WTC11 (cell line): ENCODE measurements at regions not wholly inside any gene's neighbourhood (a gene's known extent, or its start where the extent isn't known, plus 50 kb on each side); places are given as distances from the start of the nearest gene placed in this dataset.

Experiments used
- ATAC-seq: fragments of 200-7000 bp; cut with Tn5 transposase; 2 replicates; pipeline ENCODE4 v1.10.0; 2021; ENCODE audit warnings: mild to moderate bottlenecking, moderate library complexity
- CTCF ChIA-PET: fragments of 300-600 bp; sonication (Branson Sonifier 250); formaldehyde crosslinking; loops from one replicate; lab custom pipeline; 2021; ENCODE audit warnings: antibody characterized with exemption; lab: Charles Lee
- POLR2A ChIA-PET: fragments of 350-600 bp; sonication (Branson Sonifier 250); formaldehyde crosslinking; loops from one replicate; lab custom pipeline; 2021; ENCODE audit warnings: antibody characterized with exemption; lab: Charles Lee
- DNase-seq: peaks from one replicate; pipeline ENCODE4 v3.0.0; 2021; ENCODE audit warnings: low spot score
- H3K27ac Mint-ChIP-seq: 2 replicates; pipeline ENCODE4 v1.8.0; 2021; ENCODE audit warnings: mixed read lengths
- H3K27me3 Mint-ChIP-seq: 2 replicates; pipeline ENCODE4 v1.8.0; 2021; ENCODE audit warnings: low read depth, mild to moderate bottlenecking, moderate library complexity, mixed read lengths
- H3K36me3 Mint-ChIP-seq: 2 replicates; pipeline ENCODE4 v1.8.0; 2021; ENCODE audit warnings: mixed read lengths
- H3K4me1 Mint-ChIP-seq: 2 replicates; pipeline ENCODE4 v1.8.0; 2022; ENCODE audit warnings: mixed read lengths
- H3K4me3 Mint-ChIP-seq: 2 replicates; pipeline ENCODE4 v1.8.0; 2021; ENCODE audit warnings: mild to moderate bottlenecking, moderate library complexity, mixed read lengths
- H3K9me3 Mint-ChIP-seq: 2 replicates; pipeline ENCODE4 v1.8.0; 2021; ENCODE audit warnings: mixed read lengths
- CBFB ChIP-seq: sonication (generic); formaldehyde crosslinking; IDR thresholded peaks from 2 replicates; pipeline ENCODE4 v1.8.1; 2022; ENCODE audit warnings: mild to moderate bottlenecking, low read depth, missing genetic modification reagents
- EMX1 ChIP-seq: fragments of 250-450 bp; sonication (Bioruptor Pico); IDR thresholded peaks from 2 replicates; pipeline ENCODE4 v1.8.0; 2021; ENCODE audit warnings: mild to moderate bottlenecking
- JAZF1 ChIP-seq: fragments of 250-450 bp; sonication (Bioruptor Pico); IDR thresholded peaks from 2 replicates; pipeline ENCODE4 v1.9.0; 2021; ENCODE audit warnings: moderate library complexity, mild to moderate bottlenecking, inconsistent platforms
- NFATC4 ChIP-seq: fragments of 250-450 bp; sonication (Bioruptor Pico); IDR thresholded peaks from 2 replicates; pipeline ENCODE4 v1.9.0; 2021; ENCODE audit warnings: mild to moderate bottlenecking
- NFE2L1 ChIP-seq: sonication (generic); formaldehyde crosslinking; IDR thresholded peaks from 2 replicates; pipeline ENCODE4 v1.8.1; 2023; ENCODE audit warnings: missing genetic modification reagents
- OVOL2 ChIP-seq: fragments of 250-450 bp; sonication (Bioruptor Pico); IDR thresholded peaks from 2 replicates; pipeline ENCODE4 v1.9.0; 2021; ENCODE audit warnings: mild to moderate bottlenecking, borderline replicate concordance
- PRRX2 ChIP-seq: fragments of 250-450 bp; sonication (Bioruptor Pico); IDR thresholded peaks from 2 replicates; pipeline ENCODE4 v1.8.0; 2021; ENCODE audit warnings: mild to moderate bottlenecking
- RORB ChIP-seq: fragments of 250-450 bp; sonication (Bioruptor Pico); IDR thresholded peaks from 2 replicates; pipeline ENCODE4 v1.9.0; 2021; ENCODE audit warnings: mild to moderate bottlenecking
- TCF7 ChIP-seq: sonication (generic); formaldehyde crosslinking; IDR thresholded peaks from 2 replicates; pipeline ENCODE4 v1.8.0; 2022; ENCODE audit warnings: mild to moderate bottlenecking, low read depth, missing genetic modification reagents, moderate library complexity
- ZNF121 ChIP-seq: sonication (generic); formaldehyde crosslinking; IDR thresholded peaks from 2 replicates; pipeline ENCODE4 v1.8.0; 2023; ENCODE audit warnings: missing genetic modification reagents
- ZNF138 ChIP-seq: sonication (generic); formaldehyde crosslinking; conservative IDR thresholded peaks from 2 replicates; pipeline ENCODE4 v1.8.1; 2022; ENCODE audit warnings: mild to moderate bottlenecking, moderate library complexity, missing genetic modification reagents
- TF ChIP-seq, protein P1 (sequence below): sonication (generic); formaldehyde crosslinking; IDR thresholded peaks from 2 replicates; pipeline ENCODE4 v1.8.1; 2022; ENCODE audit warnings: missing genetic modification reagents, borderline replicate concordance
- TF ChIP-seq, protein P2 (sequence below): sonication (generic); formaldehyde crosslinking; IDR thresholded peaks from 2 replicates; pipeline ENCODE4 v1.8.0; 2022; ENCODE audit warnings: mild to moderate bottlenecking, missing genetic modification reagents
- TF ChIP-seq, protein P3 (sequence below): sonication (generic); formaldehyde crosslinking; IDR thresholded peaks from 2 replicates; pipeline ENCODE4 v1.8.0; 2022; ENCODE audit warnings: mild to moderate bottlenecking, missing genetic modification reagents
- TF ChIP-seq, protein P4 (sequence below): sonication (generic); formaldehyde crosslinking; IDR thresholded peaks from 2 replicates; pipeline ENCODE4 v1.8.1; 2022; ENCODE audit warnings: low read depth, mild to moderate bottlenecking, moderate library complexity, missing genetic modification reagents, borderline replicate concordance
- TF ChIP-seq, protein P5 (sequence below): sonication (generic); formaldehyde crosslinking; IDR thresholded peaks from 2 replicates; pipeline ENCODE4 v1.8.0; 2022; ENCODE audit warnings: mild to moderate bottlenecking, missing genetic modification reagents
- TF ChIP-seq, protein P6 (sequence below): sonication (generic); formaldehyde crosslinking; IDR thresholded peaks from 2 replicates; pipeline ENCODE4 v1.8.1; 2023; ENCODE audit warnings: mild to moderate bottlenecking, missing genetic modification reagents, moderate library complexity
- TF ChIP-seq, protein P7 (sequence below): sonication (generic); formaldehyde crosslinking; IDR thresholded peaks from 2 replicates; pipeline ENCODE4 v1.8.0; 2023; ENCODE audit warnings: mild to moderate bottlenecking, missing genetic modification reagents

DNA sequence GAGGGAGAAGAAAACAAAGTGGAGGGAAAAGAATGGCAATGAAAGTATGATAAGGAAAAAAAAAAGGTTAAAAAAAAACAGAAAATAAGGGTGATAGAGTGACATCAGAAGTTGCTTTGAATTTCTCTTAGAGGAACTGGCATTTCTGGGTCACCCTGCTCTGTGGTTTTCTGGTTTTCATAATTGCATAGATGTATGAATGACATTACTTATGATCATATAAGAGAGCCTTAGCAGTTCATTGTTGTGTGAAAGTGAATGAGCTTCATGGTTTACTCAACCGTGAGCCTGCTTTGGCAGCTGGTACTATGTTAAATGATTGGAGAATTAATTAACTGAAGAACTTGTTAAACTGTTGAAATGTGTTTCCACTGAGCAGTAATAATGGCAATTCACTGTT, 336.4 kb upstream of the FBXO33 start:
- Mint-ChIP-seq H3K36me3 (no peaks in the 10 kb centered on the region), H3K27me3 (no peaks in the 10 kb centered on the region), H3K4me3 (no peak overlapping the region), H3K27ac (no peak overlapping the region), H3K9me3 (no peaks in the 10 kb centered on the region), H3K4me1 (peaks cover 16% of the 10 kb centered on the region)
- TF ChIP-seq, protein P1, sequence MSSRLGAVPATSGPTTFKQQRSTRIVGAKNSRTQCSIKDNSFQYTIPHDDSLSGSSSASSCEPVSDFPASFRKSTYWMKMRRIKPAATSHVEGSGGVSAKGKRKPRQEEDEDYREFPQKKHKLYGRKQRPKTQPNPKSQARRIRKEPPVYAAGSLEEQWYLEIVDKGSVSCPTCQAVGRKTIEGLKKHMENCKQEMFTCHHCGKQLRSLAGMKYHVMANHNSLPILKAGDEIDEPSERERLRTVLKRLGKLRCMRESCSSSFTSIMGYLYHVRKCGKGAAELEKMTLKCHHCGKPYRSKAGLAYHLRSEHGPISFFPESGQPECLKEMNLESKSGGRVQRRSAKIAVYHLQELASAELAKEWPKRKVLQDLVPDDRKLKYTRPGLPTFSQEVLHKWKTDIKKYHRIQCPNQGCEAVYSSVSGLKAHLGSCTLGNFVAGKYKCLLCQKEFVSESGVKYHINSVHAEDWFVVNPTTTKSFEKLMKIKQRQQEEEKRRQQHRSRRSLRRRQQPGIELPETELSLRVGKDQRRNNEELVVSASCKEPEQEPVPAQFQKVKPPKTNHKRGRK (CRISPR knock-in tag), result no peak
- no peak for TF ChIP-seq NFE2L1 (CRISPR knock-in tag)
- no peak for TF ChIP-seq ZNF121
- ChIA-PET CTCF (no interaction called here), POLR2A (no interaction called here)
- ATAC-seq (no peak), DNase-seq (no peak)

DNA sequence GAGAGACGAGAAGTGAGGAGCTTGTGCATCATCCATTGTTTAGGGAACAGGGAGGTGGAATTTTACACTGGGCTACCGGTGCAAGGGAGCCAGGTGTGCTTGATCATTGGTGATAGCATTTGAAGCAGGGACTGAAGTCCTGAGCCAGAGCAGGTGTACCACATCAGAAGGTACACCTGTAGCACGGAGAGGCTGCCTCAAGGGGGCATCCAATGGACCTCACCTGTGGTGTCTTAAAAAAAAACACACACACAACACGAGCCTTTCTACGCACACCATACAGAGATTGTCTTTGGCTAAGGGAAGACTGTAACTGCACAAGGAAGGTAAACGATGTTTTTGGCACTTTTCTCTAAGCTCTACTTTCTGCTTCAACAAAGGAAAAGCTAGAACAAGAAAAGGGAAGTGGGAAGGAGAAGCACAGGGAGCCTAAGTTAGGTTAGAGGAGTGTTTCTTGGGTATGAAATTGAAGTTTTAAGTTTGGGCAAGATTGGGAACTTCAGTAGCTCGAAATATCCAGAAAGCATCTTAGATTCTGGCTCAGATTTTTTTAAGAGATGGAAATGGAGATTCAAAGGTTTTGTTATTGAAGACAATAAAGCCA, 334.3 kb upstream of the FBXO33 start:
- POLR2A ChIA-PET, result no interaction called here
- no peak overlapping the region for H3K4me3 Mint-ChIP-seq
- no peaks in the 10 kb centered on the region for H3K9me3 Mint-ChIP-seq
- H3K4me1 Mint-ChIP-seq, result no peaks in the 10 kb centered on the region
- H3K27ac Mint-ChIP-seq, result no peak overlapping the region
- CTCF ChIA-PET, result no interaction called here
- DNase-seq (peak; percentile 39), ATAC-seq (peak; percentile 97)
- no peak for TF ChIP-seq EMX1 (CRISPR knock-in tag)
- TF ChIP-seq, protein P2, sequence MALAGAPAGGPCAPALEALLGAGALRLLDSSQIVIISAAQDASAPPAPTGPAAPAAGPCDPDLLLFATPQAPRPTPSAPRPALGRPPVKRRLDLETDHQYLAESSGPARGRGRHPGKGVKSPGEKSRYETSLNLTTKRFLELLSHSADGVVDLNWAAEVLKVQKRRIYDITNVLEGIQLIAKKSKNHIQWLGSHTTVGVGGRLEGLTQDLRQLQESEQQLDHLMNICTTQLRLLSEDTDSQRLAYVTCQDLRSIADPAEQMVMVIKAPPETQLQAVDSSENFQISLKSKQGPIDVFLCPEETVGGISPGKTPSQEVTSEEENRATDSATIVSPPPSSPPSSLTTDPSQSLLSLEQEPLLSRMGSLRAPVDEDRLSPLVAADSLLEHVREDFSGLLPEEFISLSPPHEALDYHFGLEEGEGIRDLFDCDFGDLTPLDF (CRISPR knock-in tag), result no peak
- no peaks in the 10 kb centered on the region for H3K27me3 Mint-ChIP-seq
- no peaks in the 10 kb centered on the region for H3K36me3 Mint-ChIP-seq

DNA sequence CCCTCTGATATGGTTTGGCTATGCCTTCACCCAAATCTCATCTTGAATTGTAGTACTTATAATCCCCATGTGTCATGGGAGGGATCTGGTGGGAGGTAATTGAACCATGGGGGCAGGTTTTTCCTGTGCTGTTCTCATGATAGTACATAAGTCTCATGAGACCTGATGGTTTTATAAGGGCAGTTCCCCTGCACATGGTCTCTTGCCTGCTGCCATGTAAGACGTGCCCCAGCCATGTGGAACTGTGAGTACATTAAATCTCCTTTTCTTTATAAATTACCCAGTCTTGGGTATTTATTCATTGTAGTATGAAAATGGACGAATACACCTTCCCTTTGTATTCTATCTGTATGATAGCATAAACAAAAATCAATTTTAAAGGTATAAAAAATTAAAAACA, 333.4 kb upstream of the FBXO33 start:
- no peak for ATAC-seq
- H3K27me3 Mint-ChIP-seq, result no peaks in the 10 kb centered on the region

DNA sequence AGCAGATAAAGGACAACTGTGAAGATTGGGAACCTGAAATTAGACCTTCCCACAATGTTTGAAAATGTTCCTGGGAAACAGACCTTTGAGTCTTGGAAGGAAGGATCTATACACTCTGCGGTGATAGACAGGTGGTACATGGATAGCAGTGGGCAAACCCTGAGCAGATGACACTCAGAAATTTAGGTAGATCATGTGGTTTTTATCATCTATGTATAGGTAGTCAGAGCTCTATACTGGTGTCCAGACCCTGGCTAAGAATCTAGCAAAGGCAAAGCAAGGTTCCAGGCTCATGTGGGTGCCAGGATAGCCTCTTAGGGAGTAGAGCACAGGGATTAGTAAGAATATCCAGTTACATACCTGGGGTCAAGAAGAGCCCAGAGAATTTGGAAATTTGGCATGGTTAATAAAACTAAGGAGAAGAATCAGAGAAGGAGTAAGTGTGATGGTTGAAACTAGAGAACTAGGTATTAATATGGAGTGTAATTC, 331.2 kb upstream of the FBXO33 start:
- no peak overlapping the region for H3K27ac Mint-ChIP-seq
- no peak overlapping the region for H3K4me3 Mint-ChIP-seq
- no peak for TF ChIP-seq ZNF138 (CRISPR knock-in tag)
- TF ChIP-seq, protein P3, sequence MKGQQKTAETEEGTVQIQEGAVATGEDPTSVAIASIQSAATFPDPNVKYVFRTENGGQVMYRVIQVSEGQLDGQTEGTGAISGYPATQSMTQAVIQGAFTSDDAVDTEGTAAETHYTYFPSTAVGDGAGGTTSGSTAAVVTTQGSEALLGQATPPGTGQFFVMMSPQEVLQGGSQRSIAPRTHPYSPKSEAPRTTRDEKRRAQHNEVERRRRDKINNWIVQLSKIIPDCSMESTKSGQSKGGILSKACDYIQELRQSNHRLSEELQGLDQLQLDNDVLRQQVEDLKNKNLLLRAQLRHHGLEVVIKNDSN (CRISPR knock-in tag), result no peak
- TF ChIP-seq JAZF1 (CRISPR knock-in tag), result no peak
- TF ChIP-seq OVOL2 (CRISPR knock-in tag), result no peak
- TF ChIP-seq RORB, result no peak
- TF ChIP-seq, protein P4, sequence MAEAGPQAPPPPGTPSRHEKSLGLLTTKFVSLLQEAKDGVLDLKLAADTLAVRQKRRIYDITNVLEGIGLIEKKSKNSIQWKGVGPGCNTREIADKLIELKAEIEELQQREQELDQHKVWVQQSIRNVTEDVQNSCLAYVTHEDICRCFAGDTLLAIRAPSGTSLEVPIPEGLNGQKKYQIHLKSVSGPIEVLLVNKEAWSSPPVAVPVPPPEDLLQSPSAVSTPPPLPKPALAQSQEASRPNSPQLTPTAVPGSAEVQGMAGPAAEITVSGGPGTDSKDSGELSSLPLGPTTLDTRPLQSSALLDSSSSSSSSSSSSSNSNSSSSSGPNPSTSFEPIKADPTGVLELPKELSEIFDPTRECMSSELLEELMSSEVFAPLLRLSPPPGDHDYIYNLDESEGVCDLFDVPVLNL (CRISPR knock-in tag), result no peak
- TF ChIP-seq CBFB (CRISPR knock-in tag), result no peak
- no peak for TF ChIP-seq PRRX2
- TF ChIP-seq, all 79 proteins: peak for 0
- ATAC-seq, result no peak
- POLR2A ChIA-PET, result no interaction called here
- CTCF ChIA-PET, result no interaction called here
- Mint-ChIP-seq H3K27me3 (no peaks in the 10 kb centered on the region), H3K36me3 (no peaks in the 10 kb centered on the region), H3K4me1 (no peaks in the 10 kb centered on the region), H3K9me3 (no peaks in the 10 kb centered on the region)
- DNase-seq, result no peak

More for the DNA sequence above, 333.4 kb upstream of the FBXO33 start:
- no peaks in the 10 kb centered on the region for H3K36me3 Mint-ChIP-seq
- no peak overlapping the region for H3K4me3 Mint-ChIP-seq
- ChIA-PET POLR2A (no interaction called here), CTCF (no interaction called here)
- H3K27ac Mint-ChIP-seq, result no peak overlapping the region
- H3K4me1 Mint-ChIP-seq, result no peaks in the 10 kb centered on the region
- DNase-seq, result no peak
- TF ChIP-seq TCF7 (CRISPR knock-in tag) (no peak), NFATC4 (CRISPR knock-in tag) (no peak)
- TF ChIP-seq, protein P5, sequence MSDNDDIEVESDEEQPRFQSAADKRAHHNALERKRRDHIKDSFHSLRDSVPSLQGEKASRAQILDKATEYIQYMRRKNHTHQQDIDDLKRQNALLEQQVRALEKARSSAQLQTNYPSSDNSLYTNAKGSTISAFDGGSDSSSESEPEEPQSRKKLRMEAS (CRISPR knock-in tag), result no peak
- TF ChIP-seq, protein P6, sequence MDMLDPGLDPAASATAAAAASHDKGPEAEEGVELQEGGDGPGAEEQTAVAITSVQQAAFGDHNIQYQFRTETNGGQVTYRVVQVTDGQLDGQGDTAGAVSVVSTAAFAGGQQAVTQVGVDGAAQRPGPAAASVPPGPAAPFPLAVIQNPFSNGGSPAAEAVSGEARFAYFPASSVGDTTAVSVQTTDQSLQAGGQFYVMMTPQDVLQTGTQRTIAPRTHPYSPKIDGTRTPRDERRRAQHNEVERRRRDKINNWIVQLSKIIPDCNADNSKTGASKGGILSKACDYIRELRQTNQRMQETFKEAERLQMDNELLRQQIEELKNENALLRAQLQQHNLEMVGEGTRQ, result no peak
- TF ChIP-seq, protein P7, sequence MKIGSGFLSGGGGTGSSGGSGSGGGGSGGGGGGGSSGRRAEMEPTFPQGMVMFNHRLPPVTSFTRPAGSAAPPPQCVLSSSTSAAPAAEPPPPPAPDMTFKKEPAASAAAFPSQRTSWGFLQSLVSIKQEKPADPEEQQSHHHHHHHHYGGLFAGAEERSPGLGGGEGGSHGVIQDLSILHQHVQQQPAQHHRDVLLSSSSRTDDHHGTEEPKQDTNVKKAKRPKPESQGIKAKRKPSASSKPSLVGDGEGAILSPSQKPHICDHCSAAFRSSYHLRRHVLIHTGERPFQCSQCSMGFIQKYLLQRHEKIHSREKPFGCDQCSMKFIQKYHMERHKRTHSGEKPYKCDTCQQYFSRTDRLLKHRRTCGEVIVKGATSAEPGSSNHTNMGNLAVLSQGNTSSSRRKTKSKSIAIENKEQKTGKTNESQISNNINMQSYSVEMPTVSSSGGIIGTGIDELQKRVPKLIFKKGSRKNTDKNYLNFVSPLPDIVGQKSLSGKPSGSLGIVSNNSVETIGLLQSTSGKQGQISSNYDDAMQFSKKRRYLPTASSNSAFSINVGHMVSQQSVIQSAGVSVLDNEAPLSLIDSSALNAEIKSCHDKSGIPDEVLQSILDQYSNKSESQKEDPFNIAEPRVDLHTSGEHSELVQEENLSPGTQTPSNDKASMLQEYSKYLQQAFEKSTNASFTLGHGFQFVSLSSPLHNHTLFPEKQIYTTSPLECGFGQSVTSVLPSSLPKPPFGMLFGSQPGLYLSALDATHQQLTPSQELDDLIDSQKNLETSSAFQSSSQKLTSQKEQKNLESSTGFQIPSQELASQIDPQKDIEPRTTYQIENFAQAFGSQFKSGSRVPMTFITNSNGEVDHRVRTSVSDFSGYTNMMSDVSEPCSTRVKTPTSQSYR (CRISPR knock-in tag), result no peak
- no peaks in the 10 kb centered on the region for H3K9me3 Mint-ChIP-seq
